WTC11 (cell line): ENCODE measurements at regions not wholly inside any gene's neighbourhood (a gene's known extent, or its start where the extent isn't known, plus 50 kb on each side); places are given as distances from the start of the nearest gene placed in this dataset.

Experiments used
- ATAC-seq: fragments of 200-7000 bp; cut with Tn5 transposase; 2 replicates; pipeline ENCODE4 v1.10.0; 2021; ENCODE audit warnings: mild to moderate bottlenecking, moderate library complexity
- CTCF ChIA-PET: fragments of 300-600 bp; sonication (Branson Sonifier 250); formaldehyde crosslinking; loops from one replicate; lab custom pipeline; 2021; ENCODE audit warnings: antibody characterized with exemption; lab: Charles Lee
- POLR2A ChIA-PET: fragments of 350-600 bp; sonication (Branson Sonifier 250); formaldehyde crosslinking; loops from one replicate; lab custom pipeline; 2021; ENCODE audit warnings: antibody characterized with exemption; lab: Charles Lee
- DNase-seq: peaks from one replicate; pipeline ENCODE4 v3.0.0; 2021; ENCODE audit warnings: low spot score
- H3K27ac Mint-ChIP-seq: 2 replicates; pipeline ENCODE4 v1.8.0; 2021; ENCODE audit warnings: mixed read lengths
- H3K27me3 Mint-ChIP-seq: 2 replicates; pipeline ENCODE4 v1.8.0; 2021; ENCODE audit warnings: low read depth, mild to moderate bottlenecking, moderate library complexity, mixed read lengths
- H3K36me3 Mint-ChIP-seq: 2 replicates; pipeline ENCODE4 v1.8.0; 2021; ENCODE audit warnings: mixed read lengths
- H3K4me1 Mint-ChIP-seq: 2 replicates; pipeline ENCODE4 v1.8.0; 2022; ENCODE audit warnings: mixed read lengths
- H3K4me3 Mint-ChIP-seq: 2 replicates; pipeline ENCODE4 v1.8.0; 2021; ENCODE audit warnings: mild to moderate bottlenecking, moderate library complexity, mixed read lengths
- H3K9me3 Mint-ChIP-seq: 2 replicates; pipeline ENCODE4 v1.8.0; 2021; ENCODE audit warnings: mixed read lengths
- CREM ChIP-seq: sonication (generic); formaldehyde crosslinking; IDR thresholded peaks from 2 replicates; pipeline ENCODE4 v1.8.1; 2022; ENCODE audit warnings: mild to moderate bottlenecking, missing genetic modification reagents, moderate library complexity
- ELF4 ChIP-seq: sonication (generic); formaldehyde crosslinking; IDR thresholded peaks from 2 replicates; pipeline ENCODE4 v1.8.1; 2022; ENCODE audit warnings: low read depth, mild to moderate bottlenecking, moderate library complexity, missing genetic modification reagents
- ESRRA ChIP-seq: sonication (generic); formaldehyde crosslinking; IDR thresholded peaks from 2 replicates; pipeline ENCODE4 v1.8.1; 2022; ENCODE audit warnings: mild to moderate bottlenecking, missing genetic modification reagents, borderline replicate concordance
- FOXJ3 ChIP-seq: sonication (generic); formaldehyde crosslinking; IDR thresholded peaks from 2 replicates; pipeline ENCODE4 v1.9.0; 2021; ENCODE audit warnings: missing genetic modification reagents, mild to moderate bottlenecking, borderline replicate concordance
- FOXK1 ChIP-seq: sonication (generic); formaldehyde crosslinking; IDR thresholded peaks from 2 replicates; pipeline ENCODE4 v1.8.0; 2022; ENCODE audit warnings: mild to moderate bottlenecking, moderate library complexity, missing genetic modification reagents
- HMGA2 ChIP-seq: fragments of 250-450 bp; sonication (Bioruptor Pico); IDR thresholded peaks from 2 replicates; pipeline ENCODE4 v1.4.0; 2021; ENCODE audit warnings: mild to moderate bottlenecking, moderate library complexity
- IRF2 ChIP-seq: sonication (generic); formaldehyde crosslinking; IDR thresholded peaks from 2 replicates; pipeline ENCODE4 v1.8.0; 2022; ENCODE audit warnings: low read depth, missing genetic modification reagents, borderline replicate concordance
- KAT7 ChIP-seq: sonication (generic); formaldehyde crosslinking; IDR thresholded peaks from 2 replicates; pipeline ENCODE4 v1.8.1; 2023; ENCODE audit warnings: missing genetic modification reagents, mild to moderate bottlenecking, borderline replicate concordance
- NFE2L1 ChIP-seq: sonication (generic); formaldehyde crosslinking; IDR thresholded peaks from 2 replicates; pipeline ENCODE4 v1.8.1; 2023; ENCODE audit warnings: missing genetic modification reagents
- SP1 ChIP-seq: sonication (generic); formaldehyde crosslinking; conservative IDR thresholded peaks from 2 replicates; pipeline ENCODE4 v1.8.1; 2022; ENCODE audit warnings: missing genetic modification reagents
- ZNF121 ChIP-seq: sonication (generic); formaldehyde crosslinking; IDR thresholded peaks from 2 replicates; pipeline ENCODE4 v1.8.0; 2023; ENCODE audit warnings: missing genetic modification reagents
- ZNF317 ChIP-seq: sonication (generic); formaldehyde crosslinking; IDR thresholded peaks from 2 replicates; pipeline ENCODE4 v1.8.1; 2023; ENCODE audit warnings: low read depth, mild to moderate bottlenecking, moderate library complexity, missing genetic modification reagents, borderline replicate concordance
- ZNF423 ChIP-seq: fragments of 250-450 bp; sonication (Bioruptor Pico); IDR thresholded peaks from 2 replicates; pipeline ENCODE4 v2.1.2; 2022; ENCODE audit warnings: mild to moderate bottlenecking, moderate library complexity
- TF ChIP-seq, protein P1 (sequence below): sonication (generic); formaldehyde crosslinking; IDR thresholded peaks from 2 replicates; pipeline ENCODE4 v1.8.0; 2023; ENCODE audit warnings: missing genetic modification reagents, mild to moderate bottlenecking, borderline replicate concordance
- TF ChIP-seq, protein P2 (sequence below): fragments of 250-450 bp; sonication (Bioruptor Pico); IDR thresholded peaks from 2 replicates; pipeline ENCODE4 v1.9.0; 2021; ENCODE audit warnings: mild to moderate bottlenecking, borderline replicate concordance
- TF ChIP-seq, protein P3 (sequence below): sonication (generic); formaldehyde crosslinking; conservative IDR thresholded peaks from 2 replicates; pipeline ENCODE4 v1.8.1; 2023; ENCODE audit warnings: mild to moderate bottlenecking, low read depth, missing genetic modification reagents, moderate library complexity

DNA sequence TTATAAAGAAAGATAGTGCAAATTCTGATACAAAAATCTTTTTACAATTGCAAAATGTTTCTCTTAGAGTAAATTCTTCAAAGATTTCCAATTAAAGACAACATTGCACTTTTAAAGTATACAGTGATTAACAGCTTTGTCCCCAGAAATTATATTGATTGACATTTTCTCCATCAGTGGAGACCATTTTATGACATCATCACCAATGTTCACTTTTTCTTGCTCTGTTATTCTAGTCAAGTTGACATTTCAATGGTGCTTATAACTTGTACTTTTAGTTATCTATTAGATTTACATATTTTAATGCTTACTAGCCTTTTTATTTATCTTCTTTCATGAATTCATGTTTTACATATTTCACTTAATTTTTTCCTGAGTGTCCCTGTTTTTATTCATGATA is 524.8 kb downstream of the HAO1 start (continued):
- TF ChIP-seq, protein P1, sequence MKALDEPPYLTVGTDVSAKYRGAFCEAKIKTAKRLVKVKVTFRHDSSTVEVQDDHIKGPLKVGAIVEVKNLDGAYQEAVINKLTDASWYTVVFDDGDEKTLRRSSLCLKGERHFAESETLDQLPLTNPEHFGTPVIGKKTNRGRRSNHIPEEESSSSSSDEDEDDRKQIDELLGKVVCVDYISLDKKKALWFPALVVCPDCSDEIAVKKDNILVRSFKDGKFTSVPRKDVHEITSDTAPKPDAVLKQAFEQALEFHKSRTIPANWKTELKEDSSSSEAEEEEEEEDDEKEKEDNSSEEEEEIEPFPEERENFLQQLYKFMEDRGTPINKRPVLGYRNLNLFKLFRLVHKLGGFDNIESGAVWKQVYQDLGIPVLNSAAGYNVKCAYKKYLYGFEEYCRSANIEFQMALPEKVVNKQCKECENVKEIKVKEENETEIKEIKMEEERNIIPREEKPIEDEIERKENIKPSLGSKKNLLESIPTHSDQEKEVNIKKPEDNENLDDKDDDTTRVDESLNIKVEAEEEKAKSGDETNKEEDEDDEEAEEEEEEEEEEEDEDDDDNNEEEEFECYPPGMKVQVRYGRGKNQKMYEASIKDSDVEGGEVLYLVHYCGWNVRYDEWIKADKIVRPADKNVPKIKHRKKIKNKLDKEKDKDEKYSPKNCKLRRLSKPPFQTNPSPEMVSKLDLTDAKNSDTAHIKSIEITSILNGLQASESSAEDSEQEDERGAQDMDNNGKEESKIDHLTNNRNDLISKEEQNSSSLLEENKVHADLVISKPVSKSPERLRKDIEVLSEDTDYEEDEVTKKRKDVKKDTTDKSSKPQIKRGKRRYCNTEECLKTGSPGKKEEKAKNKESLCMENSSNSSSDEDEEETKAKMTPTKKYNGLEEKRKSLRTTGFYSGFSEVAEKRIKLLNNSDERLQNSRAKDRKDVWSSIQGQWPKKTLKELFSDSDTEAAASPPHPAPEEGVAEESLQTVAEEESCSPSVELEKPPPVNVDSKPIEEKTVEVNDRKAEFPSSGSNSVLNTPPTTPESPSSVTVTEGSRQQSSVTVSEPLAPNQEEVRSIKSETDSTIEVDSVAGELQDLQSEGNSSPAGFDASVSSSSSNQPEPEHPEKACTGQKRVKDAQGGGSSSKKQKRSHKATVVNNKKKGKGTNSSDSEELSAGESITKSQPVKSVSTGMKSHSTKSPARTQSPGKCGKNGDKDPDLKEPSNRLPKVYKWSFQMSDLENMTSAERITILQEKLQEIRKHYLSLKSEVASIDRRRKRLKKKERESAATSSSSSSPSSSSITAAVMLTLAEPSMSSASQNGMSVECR (CRISPR knock-in tag) = no peak
- TF ChIP-seq CREM (CRISPR knock-in tag) (no peak), ELF4 (no peak)

DNA sequence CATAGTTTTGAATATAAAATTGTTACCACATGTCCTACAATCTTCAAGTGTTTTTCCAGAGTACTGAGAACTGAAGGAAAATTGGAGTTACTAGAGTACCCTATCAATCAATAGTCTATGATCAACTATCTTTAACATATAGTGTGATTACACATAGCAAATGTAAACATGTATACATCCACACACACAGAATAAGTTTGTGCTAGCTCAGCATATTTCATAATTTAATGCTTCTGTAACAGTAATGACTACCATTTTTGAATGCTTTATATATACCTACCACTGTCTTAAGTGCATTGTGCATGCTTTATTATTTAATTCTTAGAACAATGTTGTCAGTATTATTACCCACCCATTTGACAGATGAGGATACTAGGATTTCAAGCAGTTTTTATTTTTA is 523.9 kb downstream of the HAO1 start:
- ATAC-seq = no peak
- CTCF ChIA-PET = no interaction called here
- POLR2A ChIA-PET = no interaction called here
- no peak for TF ChIP-seq FOXJ3 (CRISPR knock-in tag)
- TF ChIP-seq, protein P2, sequence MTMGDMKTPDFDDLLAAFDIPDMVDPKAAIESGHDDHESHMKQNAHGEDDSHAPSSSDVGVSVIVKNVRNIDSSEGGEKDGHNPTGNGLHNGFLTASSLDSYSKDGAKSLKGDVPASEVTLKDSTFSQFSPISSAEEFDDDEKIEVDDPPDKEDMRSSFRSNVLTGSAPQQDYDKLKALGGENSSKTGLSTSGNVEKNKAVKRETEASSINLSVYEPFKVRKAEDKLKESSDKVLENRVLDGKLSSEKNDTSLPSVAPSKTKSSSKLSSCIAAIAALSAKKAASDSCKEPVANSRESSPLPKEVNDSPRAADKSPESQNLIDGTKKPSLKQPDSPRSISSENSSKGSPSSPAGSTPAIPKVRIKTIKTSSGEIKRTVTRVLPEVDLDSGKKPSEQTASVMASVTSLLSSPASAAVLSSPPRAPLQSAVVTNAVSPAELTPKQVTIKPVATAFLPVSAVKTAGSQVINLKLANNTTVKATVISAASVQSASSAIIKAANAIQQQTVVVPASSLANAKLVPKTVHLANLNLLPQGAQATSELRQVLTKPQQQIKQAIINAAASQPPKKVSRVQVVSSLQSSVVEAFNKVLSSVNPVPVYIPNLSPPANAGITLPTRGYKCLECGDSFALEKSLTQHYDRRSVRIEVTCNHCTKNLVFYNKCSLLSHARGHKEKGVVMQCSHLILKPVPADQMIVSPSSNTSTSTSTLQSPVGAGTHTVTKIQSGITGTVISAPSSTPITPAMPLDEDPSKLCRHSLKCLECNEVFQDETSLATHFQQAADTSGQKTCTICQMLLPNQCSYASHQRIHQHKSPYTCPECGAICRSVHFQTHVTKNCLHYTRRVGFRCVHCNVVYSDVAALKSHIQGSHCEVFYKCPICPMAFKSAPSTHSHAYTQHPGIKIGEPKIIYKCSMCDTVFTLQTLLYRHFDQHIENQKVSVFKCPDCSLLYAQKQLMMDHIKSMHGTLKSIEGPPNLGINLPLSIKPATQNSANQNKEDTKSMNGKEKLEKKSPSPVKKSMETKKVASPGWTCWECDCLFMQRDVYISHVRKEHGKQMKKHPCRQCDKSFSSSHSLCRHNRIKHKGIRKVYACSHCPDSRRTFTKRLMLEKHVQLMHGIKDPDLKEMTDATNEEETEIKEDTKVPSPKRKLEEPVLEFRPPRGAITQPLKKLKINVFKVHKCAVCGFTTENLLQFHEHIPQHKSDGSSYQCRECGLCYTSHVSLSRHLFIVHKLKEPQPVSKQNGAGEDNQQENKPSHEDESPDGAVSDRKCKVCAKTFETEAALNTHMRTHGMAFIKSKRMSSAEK (CRISPR knock-in tag) = no peak
- no peak for TF ChIP-seq FOXK1 (CRISPR knock-in tag)
- no peak for TF ChIP-seq NFE2L1
- TF ChIP-seq SP1 (CRISPR knock-in tag) = no peak
- TF ChIP-seq, all 79 proteins: peak for 0
- Mint-ChIP-seq H3K9me3 (peaks cover 5% of the 10 kb centered on the region), H3K36me3 (no peaks in the 10 kb centered on the region), H3K27ac (no peak overlapping the region), H3K4me1 (peaks cover 2% of the 10 kb centered on the region; the same call in 1 of the 2 replicates), H3K27me3 (no peaks in the 10 kb centered on the region), H3K4me3 (no peak overlapping the region)
- DNase-seq = no peak

DNA sequence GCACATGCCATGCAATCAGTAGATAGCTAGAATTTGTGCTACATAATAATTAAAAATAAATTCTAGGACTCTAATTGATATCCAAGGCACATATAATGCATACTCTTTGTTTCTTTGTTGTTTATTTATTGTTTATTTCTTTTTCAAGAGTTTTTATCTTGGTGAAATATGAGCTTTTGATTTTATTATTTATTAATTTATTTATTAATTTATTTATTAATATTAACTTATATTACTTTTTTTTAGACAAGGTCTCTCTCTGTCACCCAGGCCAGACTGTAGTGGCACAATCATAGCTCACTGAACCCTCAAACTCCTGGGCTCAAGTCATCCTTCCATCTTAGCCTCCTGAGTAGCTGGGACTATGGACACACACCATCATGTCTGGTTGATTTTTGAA is 519.9 kb downstream of the HAO1 start:
- ATAC-seq = no peak
- no peak overlapping the region for H3K4me3 Mint-ChIP-seq
- H3K27ac Mint-ChIP-seq = no peak overlapping the region
- H3K4me1 Mint-ChIP-seq = no peaks in the 10 kb centered on the region
- ChIA-PET POLR2A (no interaction called here), CTCF (no interaction called here)
- DNase-seq = no peak
- no peaks in the 10 kb centered on the region for H3K27me3 Mint-ChIP-seq
- H3K9me3 Mint-ChIP-seq = no peaks in the 10 kb centered on the region
- peak; percentile 94 for TF ChIP-seq HMGA2 (CRISPR knock-in tag)
- TF ChIP-seq IRF2 (CRISPR knock-in tag) = no peak
- no peaks in the 10 kb centered on the region for H3K36me3 Mint-ChIP-seq

DNA sequence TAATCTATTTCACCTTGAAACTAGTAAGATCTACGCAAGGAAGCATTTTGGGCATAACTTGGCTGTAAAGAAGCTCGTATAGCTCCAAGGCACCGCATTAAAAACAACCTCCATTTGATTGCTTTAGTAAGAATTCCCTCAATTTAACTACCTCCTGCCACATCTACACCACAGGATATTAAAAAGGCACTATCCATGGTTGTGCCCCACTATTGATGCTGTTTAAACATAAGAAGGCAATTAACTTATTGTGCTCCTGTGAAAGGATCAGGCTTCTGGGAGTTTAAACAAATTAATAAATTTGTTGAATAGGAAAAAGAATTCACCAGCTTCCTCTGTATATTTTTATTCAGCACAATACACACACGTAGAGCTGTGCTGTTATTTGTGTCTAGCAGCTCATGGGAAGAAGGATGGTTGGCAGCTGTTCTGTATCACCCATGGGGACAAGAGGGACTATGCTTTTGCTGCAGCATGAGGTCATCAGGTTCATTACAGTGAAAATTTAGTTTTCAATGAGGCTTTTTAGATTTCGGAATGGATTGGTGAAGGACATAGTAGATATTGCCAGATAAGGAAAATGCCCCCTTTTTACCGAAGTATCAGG is 513.3 kb downstream of the HAO1 start:
- no peak for ATAC-seq
- no peak overlapping the region for H3K27ac Mint-ChIP-seq
- ChIA-PET POLR2A (no interaction called here), CTCF (interaction anchor here (1.6 kb wide), 1 partner anchor 1045 kb away, joined by 3 read pairs; no protein-coding TSS in a partner anchor)
- H3K4me1 Mint-ChIP-seq = peaks cover 9% of the 10 kb centered on the region
- no peak overlapping the region for H3K4me3 Mint-ChIP-seq
- no peaks in the 10 kb centered on the region for H3K27me3 Mint-ChIP-seq
- H3K36me3 Mint-ChIP-seq = no peaks in the 10 kb centered on the region
- no peaks in the 10 kb centered on the region for H3K9me3 Mint-ChIP-seq
- DNase-seq = no peak
- TF ChIP-seq ZNF121 = no peak
- TF ChIP-seq, protein P3, sequence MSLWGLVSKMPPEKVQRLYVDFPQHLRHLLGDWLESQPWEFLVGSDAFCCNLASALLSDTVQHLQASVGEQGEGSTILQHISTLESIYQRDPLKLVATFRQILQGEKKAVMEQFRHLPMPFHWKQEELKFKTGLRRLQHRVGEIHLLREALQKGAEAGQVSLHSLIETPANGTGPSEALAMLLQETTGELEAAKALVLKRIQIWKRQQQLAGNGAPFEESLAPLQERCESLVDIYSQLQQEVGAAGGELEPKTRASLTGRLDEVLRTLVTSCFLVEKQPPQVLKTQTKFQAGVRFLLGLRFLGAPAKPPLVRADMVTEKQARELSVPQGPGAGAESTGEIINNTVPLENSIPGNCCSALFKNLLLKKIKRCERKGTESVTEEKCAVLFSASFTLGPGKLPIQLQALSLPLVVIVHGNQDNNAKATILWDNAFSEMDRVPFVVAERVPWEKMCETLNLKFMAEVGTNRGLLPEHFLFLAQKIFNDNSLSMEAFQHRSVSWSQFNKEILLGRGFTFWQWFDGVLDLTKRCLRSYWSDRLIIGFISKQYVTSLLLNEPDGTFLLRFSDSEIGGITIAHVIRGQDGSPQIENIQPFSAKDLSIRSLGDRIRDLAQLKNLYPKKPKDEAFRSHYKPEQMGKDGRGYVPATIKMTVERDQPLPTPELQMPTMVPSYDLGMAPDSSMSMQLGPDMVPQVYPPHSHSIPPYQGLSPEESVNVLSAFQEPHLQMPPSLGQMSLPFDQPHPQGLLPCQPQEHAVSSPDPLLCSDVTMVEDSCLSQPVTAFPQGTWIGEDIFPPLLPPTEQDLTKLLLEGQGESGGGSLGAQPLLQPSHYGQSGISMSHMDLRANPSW (CRISPR knock-in tag) = no peak
- TF ChIP-seq KAT7 (CRISPR knock-in tag) = no peak
- TF ChIP-seq ZNF317 (CRISPR knock-in tag) = no peak
- TF ChIP-seq ZNF423 = no peak
- no peak for TF ChIP-seq ESRRA
